Dendritic cell treated with granulocyte-macrophage colony-stimulating factor and Interleukin-4, amounts not matched to agents 40 ng/mL and 50 ng/mL, for 4 days (primary cell): ENCODE measurements at regions not wholly inside any gene's neighbourhood (a gene's known extent, or its start where the extent isn't known, plus 50 kb on each side); places are given as distances from the start of the nearest gene placed in this dataset.
"Not testable (repeated sequence)": the region's sequence is repeated elsewhere in the genome, so short reads cannot be mapped to it uniquely, and the experiment has no call there.

Experiments used
- H3K27ac Mint-ChIP-seq: one replicate; pipeline ENCODE4 v1.8.0; 2022; ENCODE audit warnings: mild to moderate bottlenecking, mixed read lengths
- H3K27me3 Mint-ChIP-seq: one replicate; pipeline ENCODE4 v1.8.0; 2022; ENCODE audit warnings: mild to moderate bottlenecking, mixed read lengths
- H3K36me3 Mint-ChIP-seq: one replicate; pipeline ENCODE4 v1.8.0; 2022; ENCODE audit warnings: low read depth, mixed read lengths
- H3K4me1 Mint-ChIP-seq: one replicate; pipeline ENCODE4 v1.8.0; 2022; ENCODE audit warnings: low read depth, mixed read lengths
- H3K4me3 Mint-ChIP-seq: one replicate; pipeline ENCODE4 v1.8.0; 2022; ENCODE audit warnings: mild to moderate bottlenecking, moderate library complexity, mixed read lengths
- H3K9me3 Mint-ChIP-seq: one replicate; pipeline ENCODE4 v1.8.0; 2022; ENCODE audit warnings: mixed read lengths
- intact Hi-C: fragments of 100-400 bp; cut with micrococcal nuclease; formaldehyde crosslinking; loops from one replicate; pipeline ENCODE4 v1.15.0; 2022

DNA sequence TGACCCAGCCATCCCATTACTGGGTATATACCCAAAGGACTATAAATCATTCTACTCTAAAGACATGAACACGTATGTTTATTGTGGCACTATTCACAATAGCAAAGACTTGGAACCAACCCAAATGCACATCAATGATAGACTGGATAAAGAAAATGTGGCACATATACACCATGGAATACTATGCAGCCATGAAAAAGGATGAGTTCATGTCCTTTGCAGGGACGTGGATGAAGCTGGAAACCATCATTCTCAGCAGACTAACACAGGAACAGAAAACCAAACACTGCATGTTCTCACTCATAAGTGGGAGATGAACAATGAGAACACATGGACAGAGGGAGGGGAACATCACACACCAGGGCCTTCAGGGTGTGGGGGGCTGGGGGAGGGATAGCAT is 634.2 kb downstream of the IQCM start:
- H3K36me3 Mint-ChIP-seq, H3K4me3 Mint-ChIP-seq, intact Hi-C loops, H3K4me1 Mint-ChIP-seq, H3K27me3 Mint-ChIP-seq, H3K27ac Mint-ChIP-seq: not testable (repeated sequence)
- peaks cover 26% of the 10 kb centered on the region for H3K9me3 Mint-ChIP-seq

DNA sequence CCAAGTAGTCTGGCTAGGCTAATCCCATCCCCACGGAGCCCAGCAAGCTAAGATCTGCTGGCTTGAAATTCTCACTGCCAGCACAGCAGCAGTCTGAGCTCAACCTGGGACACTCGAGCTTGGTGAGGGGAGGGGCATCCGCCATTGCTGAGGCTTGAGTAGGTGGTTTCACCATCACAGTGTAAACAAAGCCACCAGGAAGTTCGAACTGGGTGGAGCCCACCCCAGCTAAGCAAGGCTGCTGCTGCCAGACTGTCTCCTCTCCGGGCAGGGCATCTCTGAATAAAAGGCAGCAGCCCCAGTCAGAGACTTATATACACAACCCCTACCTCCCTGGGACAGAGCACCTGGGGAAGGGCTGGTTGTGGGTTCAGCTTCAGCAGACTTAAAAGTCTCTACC is 639.6 kb downstream of the IQCM start:
- intact Hi-C loops = no loop called here
- no peaks in the 10 kb centered on the region for H3K36me3 Mint-ChIP-seq
- H3K4me1 Mint-ChIP-seq = no peaks in the 10 kb centered on the region
- no peaks in the 10 kb centered on the region for H3K27me3 Mint-ChIP-seq
- H3K9me3 Mint-ChIP-seq = peaks cover 26% of the 10 kb centered on the region
- no peak overlapping the region for H3K27ac Mint-ChIP-seq
- no peak overlapping the region for H3K4me3 Mint-ChIP-seq

DNA sequence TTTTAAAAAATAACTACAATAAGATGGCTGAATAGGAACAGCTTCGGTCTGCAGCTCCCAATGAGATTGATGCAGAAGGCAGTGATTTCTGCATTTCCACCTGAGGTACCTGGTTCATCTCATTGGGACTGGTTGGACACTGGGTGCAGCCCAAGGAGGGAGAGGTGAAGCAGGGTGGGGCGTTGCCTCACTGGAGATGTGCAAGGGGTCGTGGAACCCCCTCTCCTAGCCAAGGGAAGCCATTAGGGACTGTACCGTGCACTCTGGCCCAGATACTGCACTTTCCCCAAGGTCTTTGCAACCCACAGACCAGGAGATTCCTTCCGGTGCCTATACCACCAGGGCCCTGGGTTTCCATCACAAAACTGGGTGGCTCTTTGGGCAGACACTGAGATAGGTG is 640.1 kb downstream of the IQCM start:
- Mint-ChIP-seq H3K9me3 (peaks cover 26% of the 10 kb centered on the region), H3K27ac (no peak overlapping the region), H3K4me3 (no peak overlapping the region), H3K4me1 (no peaks in the 10 kb centered on the region), H3K27me3 (no peaks in the 10 kb centered on the region), H3K36me3 (no peaks in the 10 kb centered on the region)
- intact Hi-C loops = no loop called here

- Mint-ChIP-seq H3K4me3 (no peak overlapping the region), H3K27ac (no peak overlapping the region), H3K9me3 (peaks cover 26% of the 10 kb centered on the region), H3K4me1 (no peaks in the 10 kb centered on the region), H3K27me3 (no peaks in the 10 kb centered on the region), H3K36me3 (no peaks in the 10 kb centered on the region)
- intact Hi-C loops = no loop called here
These were observed 642.2 kb downstream of the IQCM start for GRCh38 chr4:149173241-149174013.

- H3K27me3 Mint-ChIP-seq = no peaks in the 10 kb centered on the region
- no peak overlapping the region for H3K4me3 Mint-ChIP-seq
- peaks cover 10% of the 10 kb centered on the region for H3K9me3 Mint-ChIP-seq
- no peak overlapping the region for H3K27ac Mint-ChIP-seq
- no peaks in the 10 kb centered on the region for H3K4me1 Mint-ChIP-seq
- no peaks in the 10 kb centered on the region for H3K36me3 Mint-ChIP-seq
- intact Hi-C loops = no loop called here
These were observed 647.0 kb downstream of the IQCM start for GRCh38 chr4:149168645-149169044.

DNA sequence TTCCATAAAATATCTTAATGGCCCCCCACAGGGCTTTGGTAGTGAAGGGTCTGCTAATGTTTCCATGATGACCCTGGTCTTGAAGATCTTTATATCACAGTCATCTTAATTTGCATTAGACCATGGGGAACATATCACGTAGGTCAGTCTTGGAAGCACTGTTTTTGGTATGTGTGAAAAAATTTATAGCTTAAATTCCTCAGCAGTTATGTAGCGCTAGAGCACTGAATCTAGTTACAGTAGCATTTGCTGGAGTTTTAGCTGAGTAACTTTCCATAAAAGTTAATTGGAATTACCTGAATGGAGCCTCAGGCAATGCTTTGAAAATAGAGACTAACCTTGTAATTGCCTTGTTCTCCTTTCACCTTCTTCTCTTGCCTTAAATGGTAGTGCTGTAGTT is 648.8 kb downstream of the IQCM start:
- Mint-ChIP-seq H3K9me3 (peaks cover 10% of the 10 kb centered on the region), H3K27ac (no peak overlapping the region), H3K27me3 (no peaks in the 10 kb centered on the region), H3K36me3 (no peaks in the 10 kb centered on the region), H3K4me1 (no peaks in the 10 kb centered on the region), H3K4me3 (no peak overlapping the region)
- intact Hi-C loops = no loop called here

DNA sequence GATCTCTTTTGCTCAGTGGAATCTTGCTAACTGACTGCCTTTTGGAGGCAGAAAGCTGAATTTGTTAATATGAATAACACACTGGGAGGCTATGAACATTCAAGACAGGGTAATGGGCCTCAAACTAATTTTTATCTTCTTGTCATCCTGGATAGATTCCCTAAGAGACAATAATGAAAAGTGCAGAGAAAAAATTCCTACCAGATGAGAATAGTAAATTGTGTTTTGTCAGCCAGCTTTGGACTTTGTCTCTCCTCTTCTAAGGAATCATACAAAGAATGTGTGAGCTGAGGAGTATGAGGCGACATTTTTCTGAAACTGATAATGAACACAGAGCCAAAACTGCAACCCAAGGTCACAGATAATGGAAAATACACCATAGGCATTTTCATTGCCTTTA is 649.3 kb downstream of the IQCM start:
- no peaks in the 10 kb centered on the region for H3K4me1 Mint-ChIP-seq
- no peaks in the 10 kb centered on the region for H3K27me3 Mint-ChIP-seq
- intact Hi-C loops = no loop called here
- H3K36me3 Mint-ChIP-seq = no peaks in the 10 kb centered on the region
- no peak overlapping the region for H3K4me3 Mint-ChIP-seq
- H3K9me3 Mint-ChIP-seq = peaks cover 10% of the 10 kb centered on the region
- no peak overlapping the region for H3K27ac Mint-ChIP-seq

GRCh38 chr4:149164282-149164681 is 651.4 kb downstream of the IQCM start:
- Mint-ChIP-seq H3K27ac (no peak overlapping the region), H3K4me1 (no peaks in the 10 kb centered on the region), H3K4me3 (no peak overlapping the region), H3K27me3 (no peaks in the 10 kb centered on the region), H3K9me3 (peaks cover 10% of the 10 kb centered on the region), H3K36me3 (no peaks in the 10 kb centered on the region)
- intact Hi-C loops = no loop called here

- Mint-ChIP-seq H3K27ac (no peak overlapping the region), H3K4me1 (no peaks in the 10 kb centered on the region), H3K4me3 (no peak overlapping the region), H3K36me3 (no peaks in the 10 kb centered on the region), H3K27me3 (no peaks in the 10 kb centered on the region), H3K9me3 (no peaks in the 10 kb centered on the region)
- intact Hi-C loops = no loop called here
These were observed 654.4 kb downstream of the IQCM start for GRCh38 chr4:149161247-149161646.

- H3K36me3 Mint-ChIP-seq = no peaks in the 10 kb centered on the region
- H3K4me3 Mint-ChIP-seq = no peak overlapping the region
- no peak overlapping the region for H3K27ac Mint-ChIP-seq
- no peaks in the 10 kb centered on the region for H3K9me3 Mint-ChIP-seq
- no peaks in the 10 kb centered on the region for H3K27me3 Mint-ChIP-seq
- intact Hi-C loops = no loop called here
- H3K4me1 Mint-ChIP-seq = no peaks in the 10 kb centered on the region
These were observed 655.3 kb downstream of the IQCM start for GRCh38 chr4:149160370-149160769.

- Mint-ChIP-seq H3K27me3 (no peaks in the 10 kb centered on the region), H3K9me3 (peaks cover 7% of the 10 kb centered on the region), H3K27ac (no peak overlapping the region), H3K36me3 (no peaks in the 10 kb centered on the region), H3K4me3 (no peak overlapping the region), H3K4me1 (no peaks in the 10 kb centered on the region)
- intact Hi-C loops = no loop called here
These were observed 656.8 kb downstream of the IQCM start for GRCh38 chr4:149158817-149159216.

DNA sequence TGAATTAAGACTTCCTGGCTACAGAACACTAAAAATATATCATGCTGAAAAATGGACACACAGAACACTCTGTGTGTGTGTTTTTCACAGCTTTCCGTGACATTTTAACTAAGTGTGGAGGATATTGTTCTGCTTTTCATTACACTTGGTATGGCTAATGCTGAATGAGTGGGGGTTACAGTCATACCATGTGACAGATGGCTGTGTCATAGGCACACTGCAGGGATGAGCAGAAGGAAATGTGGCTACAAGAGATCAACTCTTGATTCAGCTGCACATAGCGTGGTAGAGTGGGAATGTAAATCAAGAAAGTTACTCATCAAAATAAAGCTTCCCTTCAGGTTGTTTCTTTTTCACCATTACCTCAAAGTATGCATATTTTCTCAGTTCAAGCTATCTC is 669.8 kb downstream of the IQCM start:
- H3K9me3 Mint-ChIP-seq = peaks cover 30% of the 10 kb centered on the region
- no peaks in the 10 kb centered on the region for H3K4me1 Mint-ChIP-seq
- H3K27me3 Mint-ChIP-seq = no peaks in the 10 kb centered on the region
- intact Hi-C loops = no loop called here
- no peak overlapping the region for H3K27ac Mint-ChIP-seq
- H3K36me3 Mint-ChIP-seq = no peaks in the 10 kb centered on the region
- H3K4me3 Mint-ChIP-seq = no peak overlapping the region

GRCh38 chr4:149144060-149144459 is 671.6 kb downstream of the IQCM start:
- Mint-ChIP-seq H3K9me3 (peaks cover 28% of the 10 kb centered on the region), H3K27ac (no peak overlapping the region), H3K4me1 (no peaks in the 10 kb centered on the region), H3K36me3 (no peaks in the 10 kb centered on the region), H3K4me3 (no peak overlapping the region), H3K27me3 (no peaks in the 10 kb centered on the region)
- intact Hi-C loops = no loop called here

DNA sequence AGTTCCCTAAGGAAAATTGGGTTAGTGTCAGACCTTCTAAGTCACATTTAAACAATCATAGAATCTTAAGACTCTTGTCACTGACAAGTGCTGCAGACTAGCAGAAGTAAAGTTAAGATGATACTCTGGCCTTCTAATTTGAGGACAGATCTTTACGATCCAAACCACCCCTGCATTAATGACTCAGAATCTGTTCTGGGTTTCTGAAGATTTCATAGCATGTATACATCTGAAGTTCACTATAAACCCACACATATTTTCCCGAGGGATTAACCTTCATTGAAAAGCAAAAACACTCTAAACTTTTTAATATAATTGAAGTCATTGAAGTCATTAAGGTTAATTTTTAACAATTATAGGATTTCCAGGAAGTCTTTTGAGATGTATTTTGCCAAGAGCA is 674.3 kb downstream of the IQCM start:
- no peaks in the 10 kb centered on the region for H3K4me1 Mint-ChIP-seq
- H3K27me3 Mint-ChIP-seq = no peaks in the 10 kb centered on the region
- intact Hi-C loops = no loop called here
- no peaks in the 10 kb centered on the region for H3K36me3 Mint-ChIP-seq
- H3K27ac Mint-ChIP-seq = no peak overlapping the region
- no peak overlapping the region for H3K4me3 Mint-ChIP-seq
- H3K9me3 Mint-ChIP-seq = peaks cover 28% of the 10 kb centered on the region

GRCh38 chr4:149140841-149141240 is 674.8 kb downstream of the IQCM start:
- intact Hi-C loops = no loop called here
- H3K4me3 Mint-ChIP-seq = no peak overlapping the region
- no peak overlapping the region for H3K27ac Mint-ChIP-seq

More at GRCh38 chr4:149140841-149141240, 674.8 kb downstream of the IQCM start:
- no peaks in the 10 kb centered on the region for H3K27me3 Mint-ChIP-seq
- no peaks in the 10 kb centered on the region for H3K36me3 Mint-ChIP-seq
- H3K4me1 Mint-ChIP-seq = no peaks in the 10 kb centered on the region
- H3K9me3 Mint-ChIP-seq = peaks cover 30% of the 10 kb centered on the region
